PC-9 (cell line): ENCODE measurements at regions not wholly inside any gene's neighbourhood (a gene's known extent, or its start where the extent isn't known, plus 50 kb on each side); places are given as distances from the start of the nearest gene placed in this dataset.

ENCODE experiments used
- CTCF ChIP-seq: fragments of 200-600 bp; sonication (generic); conservative IDR thresholded peaks from 2 replicates; pipeline ENCODE4 v1.6.1; 2017; ENCODE audit warnings: mixed run types, antibody characterized with exemption, mild to moderate bottlenecking, moderate library complexity
- EZH2 ChIP-seq: fragments of 200-600 bp; sonication (generic); IDR thresholded peaks from 2 replicates; pipeline ENCODE4 v1.8.0; 2017; ENCODE audit warnings: antibody characterized with exemption, low read depth

GRCh38 chr21:17414766-17415165, 98.1 kb upstream of the CXADR start:
- no peak for TF ChIP-seq EZH2
- TF ChIP-seq CTCF, result no peak
